ENCODE measurements at regions not wholly inside any gene's neighbourhood (a gene's known extent, or its start where the extent isn't known, plus 50 kb on each side); places are given as distances from the start of the nearest gene placed in this dataset.

GRCh38 chr20:21008951-21009350 lies 97.2 kb downstream of the LINC00237 start:
- Histone ChIP-seq H3K27ac (ENCODE audit: low read depth, low read length) (no peak overlapping the region), H3K36me3 (ENCODE audit: insufficient read depth, low read length) (no peaks in the 10 kb centered on the region), H3K9me3 (ENCODE audit: insufficient read depth, low read depth, low read length) (peaks cover 7% of the 10 kb centered on the region), H3K4me1 (ENCODE audit: insufficient read depth, low read length) (no peaks in the 10 kb centered on the region), H3K79me2 (ENCODE audit: insufficient read depth, low read length) (no peaks in the 10 kb centered on the region), H3K27me3 (ENCODE audit: insufficient read depth, low read length) (no peaks in the 10 kb centered on the region), H3K4me3 (ENCODE audit: insufficient read depth, low read depth, low read length) (no peak overlapping the region), H4K20me1 (ENCODE audit: insufficient read depth, low read length) (no peaks in the 10 kb centered on the region), H3K9ac (ENCODE audit: low read length) (no peak overlapping the region), H3K4me2 (ENCODE audit: low read length) (no peak overlapping the region), H2AFZ (ENCODE audit: low read depth, low read length) (no peak overlapping the region)
- DNase-seq (ENCODE audit: low read depth) (no peak), FAIRE-seq (no peak)
- Mint-ChIP-seq H3K4me1 (ENCODE audit: low read depth, unreplicated experiment) (peaks cover 1% of the 10 kb centered on the region), H3K27ac (ENCODE audit: unreplicated experiment) (no peak overlapping the region), H3K4me3 (ENCODE audit: unreplicated experiment) (no peak overlapping the region), H3K36me3 (ENCODE audit: low read depth, unreplicated experiment) (no peaks in the 10 kb centered on the region), H3K9me3 (ENCODE audit: unreplicated experiment) (peaks cover 3% of the 10 kb centered on the region), H3K27me3 (ENCODE audit: low read depth, unreplicated experiment) (peaks cover 3% of the 10 kb centered on the region)
- TF ChIP-seq EZH2 (IDR thresholded peaks at IDR 0.05; ENCODE audit: insufficient read depth, low read length) (no peak), CTCF (IDR thresholded peaks at IDR 0.05; ENCODE audit: insufficient read depth, low read depth, low read length) (no peak)

- Histone ChIP-seq H3K27ac (ENCODE audit: low read depth, low read length) (no peak overlapping the region), H3K79me2 (ENCODE audit: insufficient read depth, low read length) (no peaks in the 10 kb centered on the region), H3K36me3 (ENCODE audit: insufficient read depth, low read length) (no peaks in the 10 kb centered on the region), H3K4me3 (ENCODE audit: insufficient read depth, low read depth, low read length) (no peak overlapping the region), H3K27me3 (ENCODE audit: insufficient read depth, low read length) (no peaks in the 10 kb centered on the region), H2AFZ (ENCODE audit: low read depth, low read length) (no peak overlapping the region), H3K9ac (ENCODE audit: low read length) (no peak overlapping the region), H3K9me3 (ENCODE audit: insufficient read depth, low read depth, low read length) (peaks cover 3% of the 10 kb centered on the region), H3K4me1 (ENCODE audit: insufficient read depth, low read length) (no peaks in the 10 kb centered on the region), H4K20me1 (ENCODE audit: insufficient read depth, low read length) (no peaks in the 10 kb centered on the region), H3K4me2 (ENCODE audit: low read length) (no peak overlapping the region)
- TF ChIP-seq CTCF (IDR thresholded peaks at IDR 0.05; ENCODE audit: insufficient read depth, low read depth, low read length) (no peak), EZH2 (IDR thresholded peaks at IDR 0.05; ENCODE audit: insufficient read depth, low read length) (no peak)
- Mint-ChIP-seq H3K4me1 (ENCODE audit: low read depth, unreplicated experiment) (peaks cover 1% of the 10 kb centered on the region), H3K36me3 (ENCODE audit: low read depth, unreplicated experiment) (no peaks in the 10 kb centered on the region), H3K4me3 (ENCODE audit: unreplicated experiment) (no peak overlapping the region), H3K9me3 (ENCODE audit: unreplicated experiment) (peaks cover 3% of the 10 kb centered on the region), H3K27me3 (ENCODE audit: low read depth, unreplicated experiment) (no peaks in the 10 kb centered on the region), H3K27ac (ENCODE audit: unreplicated experiment) (no peak overlapping the region)
- no peak for FAIRE-seq
- DNase-seq (ENCODE audit: low read depth), result no peak
Observed at GRCh38 chr20:21006611-21007010, 99.5 kb downstream of the LINC00237 start.

DNA sequence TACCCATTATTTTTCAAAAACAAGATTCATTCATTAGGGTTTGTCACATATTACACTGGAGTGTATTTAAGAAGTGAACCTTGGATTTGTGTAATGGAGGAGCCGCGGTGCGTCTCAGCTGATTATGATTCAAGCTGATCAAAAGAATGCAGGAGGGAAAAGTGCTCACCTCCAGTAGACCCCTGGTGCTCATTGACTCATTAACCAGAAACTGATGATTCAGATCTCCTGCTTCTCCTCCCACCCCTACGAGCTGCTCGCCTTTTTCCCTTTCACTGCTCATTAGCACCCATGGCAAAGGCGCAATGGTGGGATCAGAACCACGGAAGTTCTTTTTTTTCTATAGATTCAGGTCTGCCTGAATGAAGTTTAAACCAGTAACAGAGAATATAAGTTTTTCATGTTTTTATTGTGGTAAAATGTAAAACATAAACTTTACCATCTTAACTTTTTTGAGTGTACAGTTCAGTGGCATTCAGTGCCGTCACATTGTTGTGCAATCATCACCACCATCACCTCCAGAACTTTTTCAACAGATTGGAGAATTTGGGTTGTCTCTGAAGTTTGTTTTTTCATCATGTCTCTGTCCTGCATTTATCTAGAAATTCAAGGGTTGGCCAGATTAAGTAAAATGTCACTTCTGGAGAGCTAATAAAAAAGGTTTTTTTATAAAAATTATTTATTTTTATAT lies 101.6 kb downstream of the LINC00237 start:
- FAIRE-seq (no peak), DNase-seq (ENCODE audit: low read depth) (no peak)
- Histone ChIP-seq H3K9ac (ENCODE audit: low read length) (no peak overlapping the region), H3K4me2 (ENCODE audit: low read length) (no peak overlapping the region), H3K27ac (ENCODE audit: low read depth, low read length) (no peak overlapping the region), H3K9me3 (ENCODE audit: insufficient read depth, low read depth, low read length) (peaks cover 3% of the 10 kb centered on the region), H4K20me1 (ENCODE audit: insufficient read depth, low read length) (no peaks in the 10 kb centered on the region), H3K36me3 (ENCODE audit: insufficient read depth, low read length) (no peaks in the 10 kb centered on the region), H2AFZ (ENCODE audit: low read depth, low read length) (no peak overlapping the region), H3K79me2 (ENCODE audit: insufficient read depth, low read length) (no peaks in the 10 kb centered on the region), H3K4me3 (ENCODE audit: insufficient read depth, low read depth, low read length) (no peak overlapping the region), H3K27me3 (ENCODE audit: insufficient read depth, low read length) (no peaks in the 10 kb centered on the region), H3K4me1 (ENCODE audit: insufficient read depth, low read length) (no peaks in the 10 kb centered on the region)
- Mint-ChIP-seq H3K27me3 (ENCODE audit: low read depth, unreplicated experiment) (peaks cover 3% of the 10 kb centered on the region), H3K36me3 (ENCODE audit: low read depth, unreplicated experiment) (no peaks in the 10 kb centered on the region), H3K4me3 (ENCODE audit: unreplicated experiment) (no peak overlapping the region), H3K27ac (ENCODE audit: unreplicated experiment) (no peak overlapping the region), H3K9me3 (ENCODE audit: unreplicated experiment) (no peaks in the 10 kb centered on the region), H3K4me1 (ENCODE audit: low read depth, unreplicated experiment) (peaks cover 1% of the 10 kb centered on the region)
- TF ChIP-seq CTCF (IDR thresholded peaks at IDR 0.05; ENCODE audit: insufficient read depth, low read depth, low read length), result no peak
- TF ChIP-seq EZH2 (IDR thresholded peaks at IDR 0.05; ENCODE audit: insufficient read depth, low read length), result no peak
